Panc1 (cell line): ENCODE measurements at regions not wholly inside any gene's neighbourhood (a gene's known extent, or its start where the extent isn't known, plus 50 kb on each side); places are given as distances from the start of the nearest gene placed in this dataset.

ENCODE experiments used
- ATAC-seq: fragments of 200-7000 bp; cut with Tn5 transposase; 2 replicates; pipeline ENCODE4 v1.9.1; 2020; ENCODE audit warnings: mild to moderate bottlenecking, moderate library complexity
- BruUV-seq: library from RNA; stranded (reverse); fragments of 400-500 nt; replicated peaks from 2 replicates; lab custom pipeline; 2021; lab: Mats Ljungman, UMichigan
- CTCF ChIA-PET: fragments of 300-600 bp; sonication (Branson Sonifier 250); formaldehyde crosslinking; loops from one replicate; lab custom pipeline; 2022; ENCODE audit warnings: antibody characterized with exemption; lab: Charles Lee
- POLR2A ChIA-PET: fragments of 300-600 bp; sonication (Branson Sonifier 250); formaldehyde crosslinking; loops from one replicate; lab custom pipeline; 2022; ENCODE audit warnings: antibody characterized with exemption; lab: Charles Lee
- DNase-seq: peaks from one replicate; pipeline ENCODE4 v3.0.0-alpha.2; 2010; ENCODE audit warnings: low read depth, low spot score
- H3K27ac ChIP-seq: 2 replicates; pipeline ENCODE4 v1.5.1; 2011; ENCODE audit warnings: mild to moderate bottlenecking, low read length, inconsistent platforms
- H3K27me3 ChIP-seq: fragments of 200-500 bp; sonication (Bioruptor generic); 2 replicates; pipeline ENCODE4 v1.6.0; 2014; ENCODE audit warnings: low read length, inconsistent platforms; ENCODE audit not compliant: control insufficient read depth, insufficient read depth
- H3K36me3 ChIP-seq: fragments of 200-500 bp; sonication (Bioruptor generic); 2 replicates; pipeline ENCODE4 v1.5.1; 2014; ENCODE audit warnings: inconsistent platforms, mild to moderate bottlenecking, low read length, moderate library complexity; ENCODE audit not compliant: control insufficient read depth, insufficient read depth
- H3K4me1 ChIP-seq: 2 replicates; pipeline ENCODE4 v1.5.1; 2011; ENCODE audit warnings: inconsistent platforms, mild to moderate bottlenecking, low read length, moderate library complexity; ENCODE audit not compliant: control insufficient read depth, insufficient read depth
- H3K4me3 ChIP-seq, 2 experiments: 2 replicates each; pipeline ENCODE4 v1.5.1; 2011 to 2012; ENCODE audit warnings: low read depth in 2 of 2, low read length in 2 of 2, mild to moderate bottlenecking in 2 of 2, inconsistent platforms in 1 of 2, moderate library complexity in 1 of 2
- H3K9me3 ChIP-seq: fragments of 200-500 bp; sonication (Bioruptor generic); 2 replicates; pipeline ENCODE4 v1.5.1; 2014; ENCODE audit warnings: low read depth, mild to moderate bottlenecking, inconsistent platforms, low read length, moderate library complexity; ENCODE audit not compliant: control insufficient read depth, insufficient read depth
- POLR2AphosphoS5 ChIP-seq: IDR thresholded peaks from 2 replicates; pipeline ENCODE4 v1.6.1; 2012; ENCODE audit warnings: mild to moderate bottlenecking, low read depth, low read length, moderate library complexity
- REST ChIP-seq, 2 experiments: IDR thresholded peaks; 2 replicates each; pipeline ENCODE4 v1.6.1; 2011 to 2012; ENCODE audit warnings: low read depth in 2 of 2, control low read depth in 1 of 2, low read length in 1 of 2, mild to moderate bottlenecking in 1 of 2, moderate library complexity in 1 of 2; ENCODE audit not compliant: insufficient read depth in 1 of 2
- SIN3A ChIP-seq: IDR thresholded peaks from 2 replicates; pipeline ENCODE4 v1.6.1; 2012; ENCODE audit warnings: low read depth, mild to moderate bottlenecking, low read length, moderate library complexity, borderline replicate concordance; ENCODE audit not compliant: insufficient read depth
- TCF7L2 ChIP-seq: IDR thresholded peaks from 2 replicates; pipeline ENCODE4 v1.6.1; 2011; ENCODE audit warnings: mild to moderate bottlenecking, low read depth, low read length, inconsistent platforms
- in situ Hi-C: cut with HindIII; loops from 2 replicates; pipeline ENCODE4 v1.10.0; 2016; ENCODE audit warnings: low sequenced_read_pairs, low pct_unique_long_range_greater_than_20kb
- intact Hi-C: fragments of 100-400 bp; cut with micrococcal nuclease; formaldehyde crosslinking; loops from one replicate; pipeline ENCODE4 v1.10.0; 2022; ENCODE audit not compliant: unreplicated experiment
- TF ChIP-seq, protein P1 (sequence below): fragments of 450-650 bp; IDR thresholded peaks from 2 replicates; pipeline ENCODE4 v1.5.1; 2017; ENCODE audit warnings: mild to moderate bottlenecking

DNA sequence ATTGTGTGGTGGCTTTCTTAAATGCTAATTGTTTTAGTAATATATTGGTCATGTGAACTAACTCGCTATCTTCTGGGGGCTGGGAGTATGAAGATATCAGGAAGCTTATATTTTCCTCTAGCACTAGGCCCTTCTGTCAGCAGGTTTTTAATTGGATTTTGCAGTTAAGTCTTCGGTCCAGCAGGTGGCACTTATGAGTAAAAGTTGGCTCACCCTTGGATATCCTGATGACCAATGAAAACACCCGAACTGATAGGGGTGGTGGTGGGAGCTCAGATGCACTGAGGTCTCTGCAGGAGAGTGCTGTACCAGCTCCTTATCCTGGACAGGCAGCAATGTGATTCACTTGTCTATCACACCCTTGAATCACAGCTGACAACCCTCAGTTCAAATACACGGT lies 1365.8 kb upstream of the DIAPH2 start:
- BruUV-seq: no TSS peak
- intact Hi-C loops (no loop called here), in situ Hi-C loops (no loop called here)
- no peaks in the 10 kb centered on the region for H3K36me3 ChIP-seq
- H3K27ac ChIP-seq: no peak overlapping the region
- ChIA-PET POLR2A (no interaction called here), CTCF (no interaction called here)
- no peaks in the 10 kb centered on the region for H3K9me3 ChIP-seq
- no peak overlapping the region for H3K4me3 ChIP-seq
- no peaks in the 10 kb centered on the region for H3K27me3 ChIP-seq
- DNase-seq (no peak), ATAC-seq (no peak)
- no peaks in the 10 kb centered on the region for H3K4me1 ChIP-seq
- no peak for TF ChIP-seq TCF7L2
- TF ChIP-seq, protein P1, sequence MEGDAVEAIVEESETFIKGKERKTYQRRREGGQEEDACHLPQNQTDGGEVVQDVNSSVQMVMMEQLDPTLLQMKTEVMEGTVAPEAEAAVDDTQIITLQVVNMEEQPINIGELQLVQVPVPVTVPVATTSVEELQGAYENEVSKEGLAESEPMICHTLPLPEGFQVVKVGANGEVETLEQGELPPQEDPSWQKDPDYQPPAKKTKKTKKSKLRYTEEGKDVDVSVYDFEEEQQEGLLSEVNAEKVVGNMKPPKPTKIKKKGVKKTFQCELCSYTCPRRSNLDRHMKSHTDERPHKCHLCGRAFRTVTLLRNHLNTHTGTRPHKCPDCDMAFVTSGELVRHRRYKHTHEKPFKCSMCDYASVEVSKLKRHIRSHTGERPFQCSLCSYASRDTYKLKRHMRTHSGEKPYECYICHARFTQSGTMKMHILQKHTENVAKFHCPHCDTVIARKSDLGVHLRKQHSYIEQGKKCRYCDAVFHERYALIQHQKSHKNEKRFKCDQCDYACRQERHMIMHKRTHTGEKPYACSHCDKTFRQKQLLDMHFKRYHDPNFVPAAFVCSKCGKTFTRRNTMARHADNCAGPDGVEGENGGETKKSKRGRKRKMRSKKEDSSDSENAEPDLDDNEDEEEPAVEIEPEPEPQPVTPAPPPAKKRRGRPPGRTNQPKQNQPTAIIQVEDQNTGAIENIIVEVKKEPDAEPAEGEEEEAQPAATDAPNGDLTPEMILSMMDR: peak; percentile 30

GRCh38 chrX:95325185-95325584 lies 1359.5 kb upstream of the DIAPH2 start:
- intact Hi-C loops (no loop called here), in situ Hi-C loops (no loop called here)
- no peak overlapping the region for H3K4me3 ChIP-seq
- BruUV-seq: no TSS peak
- H3K4me1 ChIP-seq: no peaks in the 10 kb centered on the region
- H3K27me3 ChIP-seq: no peaks in the 10 kb centered on the region
- H3K27ac ChIP-seq: no peak overlapping the region
- POLR2A ChIA-PET: no interaction called here
- no peak for ATAC-seq
- CTCF ChIA-PET: no interaction called here
- DNase-seq: no peak
- no peaks in the 10 kb centered on the region for H3K36me3 ChIP-seq
- TF ChIP-seq POLR2AphosphoS5 (no peak), TCF7L2 (no peak), SIN3A (no peak), REST (IDR thresholded peaks at IDR 0.05; ENCODE audit: insufficient read depth in 1 of 2, low read depth in 2 of 2, low read length in 1 of 2) (no peak)
- TF ChIP-seq, protein P1: 0 out of 2 replicates have a peak, but pooled peaks have one; percentile 2
- no peaks in the 10 kb centered on the region for H3K9me3 ChIP-seq
